HG03108 (cell line): ENCODE measurements at regions not wholly inside any gene's neighbourhood (a gene's known extent, or its start where the extent isn't known, plus 50 kb on each side); places are given as distances from the start of the nearest gene placed in this dataset.
"Not testable (repeated sequence)": the region's sequence is repeated elsewhere in the genome, so short reads cannot be mapped to it uniquely, and the experiment has no call there.

ENCODE experiments used
- ATAC-seq: cut with Tn5 transposase; IDR thresholded peaks from one replicate; pipeline ENCODE4 v1.9.1; 2021; ENCODE audit warnings: moderate library complexity; ENCODE audit not compliant: unreplicated experiment

GRCh38 chr5:122599000-122599399 is 175.9 kb upstream of the SNX2 start:
- no peak for ATAC-seq

DNA sequence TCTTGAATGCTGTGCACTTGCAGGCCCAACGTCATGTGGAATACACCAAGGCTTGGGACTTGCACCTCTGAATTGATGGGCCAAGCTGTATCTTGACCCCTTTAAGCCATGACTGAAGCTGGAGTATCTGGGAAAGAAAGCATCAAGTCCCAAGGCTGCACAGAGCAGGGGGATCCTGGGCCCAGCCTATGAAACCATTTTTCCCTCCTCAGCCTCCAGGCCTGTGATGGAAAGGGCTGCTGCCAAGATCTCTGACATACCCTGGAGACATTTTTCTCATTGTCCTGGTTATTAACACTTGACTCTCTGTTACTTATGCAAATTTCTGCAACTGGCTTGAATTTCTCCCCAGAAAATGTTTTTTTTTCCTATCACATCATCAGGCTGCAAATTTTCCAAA is 174.0 kb upstream of the SNX2 start:
- no peak for ATAC-seq

GRCh38 chr5:122602700-122603099 is 172.2 kb upstream of the SNX2 start:
- no peak for ATAC-seq

- no peak for ATAC-seq
These were observed 169.6 kb upstream of the SNX2 start for GRCh38 chr5:122605236-122605635.

DNA sequence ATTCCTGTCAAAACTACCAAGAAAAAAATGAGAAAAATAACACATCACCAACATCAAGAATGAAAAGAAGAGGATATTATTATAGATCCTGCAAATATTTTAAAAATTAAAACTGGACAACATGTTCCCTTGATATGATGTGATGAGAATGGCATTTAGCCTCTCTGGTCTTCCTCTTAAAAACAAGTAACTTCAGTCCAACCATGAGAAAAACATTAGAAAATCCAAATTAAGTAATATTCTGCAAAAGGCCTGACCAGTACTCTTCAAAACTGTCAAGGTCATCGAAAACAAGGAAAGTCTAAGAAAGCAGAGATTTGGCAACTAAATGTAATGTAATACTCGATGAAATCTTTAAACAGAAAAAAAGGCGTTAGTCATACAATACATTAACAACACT is 167.1 kb upstream of the SNX2 start:
- ATAC-seq: no peak

- ATAC-seq: no peak
These were observed 166.7 kb upstream of the SNX2 start for GRCh38 chr5:122608222-122608621.

GRCh38 chr5:122611406-122611805 is 163.5 kb upstream of the SNX2 start:
- no peak for ATAC-seq

- no peak for ATAC-seq
These were observed 162.0 kb upstream of the SNX2 start for GRCh38 chr5:122612901-122613300.

DNA sequence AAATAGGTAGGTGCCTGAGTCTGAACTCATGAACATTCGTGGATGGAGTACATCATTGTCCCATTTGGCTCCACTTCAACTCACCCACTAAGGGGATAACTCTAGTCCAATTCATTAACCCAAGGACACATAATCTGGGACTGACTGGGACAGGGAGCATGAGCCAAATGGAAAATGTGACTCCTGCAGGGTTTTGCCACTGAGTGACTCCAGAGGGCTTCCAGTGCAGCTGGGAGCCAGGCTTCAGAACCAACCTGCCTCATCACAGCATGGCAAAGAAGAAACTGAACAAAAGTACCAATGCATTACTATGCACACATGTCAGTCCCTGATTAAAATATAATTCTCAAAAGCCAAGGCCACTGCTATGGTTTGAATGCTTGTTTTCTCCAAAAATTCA is 159.7 kb upstream of the SNX2 start:
- no peak for ATAC-seq

- no peak for ATAC-seq
These were observed 159.0 kb upstream of the SNX2 start for GRCh38 chr5:122615832-122616231.

GRCh38 chr5:122618046-122618445 is 156.8 kb upstream of the SNX2 start:
- ATAC-seq: not testable (repeated sequence)

- ATAC-seq: not testable (repeated sequence)
These were observed 154.1 kb upstream of the SNX2 start for GRCh38 chr5:122620768-122621167.

- ATAC-seq: not testable (repeated sequence)
These were observed 146.2 kb upstream of the SNX2 start for GRCh38 chr5:122628714-122629113.

GRCh38 chr5:122629121-122629677 is 145.7 kb upstream of the SNX2 start:
- ATAC-seq: no peak

DNA sequence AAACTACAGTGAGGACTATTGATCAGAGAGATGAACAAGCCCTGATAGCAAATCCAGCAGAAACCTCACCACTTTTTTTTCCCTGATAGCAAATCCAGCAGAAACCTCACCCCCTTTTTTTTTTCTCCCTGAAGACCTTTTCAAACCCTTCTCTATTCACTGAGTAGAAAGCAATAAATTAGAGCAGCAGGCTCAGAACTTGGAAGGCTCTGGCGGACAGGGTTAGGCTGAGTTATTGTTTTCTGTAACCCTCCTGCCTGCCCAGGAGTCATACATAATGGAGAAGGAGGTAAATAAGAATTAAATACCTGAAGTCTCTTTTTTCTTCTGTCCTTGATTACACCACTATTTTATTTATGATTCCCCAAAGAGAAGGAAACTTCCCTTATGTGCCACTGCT is 136.3 kb upstream of the SNX2 start:
- ATAC-seq: no peak

- no peak for ATAC-seq
These were observed 135.8 kb upstream of the SNX2 start for GRCh38 chr5:122639033-122639432.

- ATAC-seq: no peak
These were observed 135.0 kb upstream of the SNX2 start for GRCh38 chr5:122639864-122640263.

DNA sequence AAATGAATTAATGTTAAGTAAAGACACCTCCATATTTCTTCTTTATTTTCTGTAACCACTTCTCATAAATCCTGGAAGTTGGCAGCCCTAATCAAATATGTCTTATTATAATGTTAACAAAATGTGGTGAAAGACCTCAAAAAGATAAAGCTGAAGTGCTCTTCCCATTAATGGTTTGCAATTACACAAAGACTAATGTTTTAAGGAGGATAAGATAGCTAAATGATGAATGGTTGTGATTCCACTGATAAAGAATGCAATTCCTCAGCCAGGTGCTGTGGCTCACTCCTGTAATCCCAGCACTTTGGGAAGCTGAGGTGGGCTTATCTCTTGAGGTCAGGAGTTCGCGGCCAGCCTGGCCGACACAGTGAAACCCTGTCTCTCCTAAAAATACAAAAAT is 125.8 kb upstream of the SNX2 start:
- ATAC-seq: no peak

DNA sequence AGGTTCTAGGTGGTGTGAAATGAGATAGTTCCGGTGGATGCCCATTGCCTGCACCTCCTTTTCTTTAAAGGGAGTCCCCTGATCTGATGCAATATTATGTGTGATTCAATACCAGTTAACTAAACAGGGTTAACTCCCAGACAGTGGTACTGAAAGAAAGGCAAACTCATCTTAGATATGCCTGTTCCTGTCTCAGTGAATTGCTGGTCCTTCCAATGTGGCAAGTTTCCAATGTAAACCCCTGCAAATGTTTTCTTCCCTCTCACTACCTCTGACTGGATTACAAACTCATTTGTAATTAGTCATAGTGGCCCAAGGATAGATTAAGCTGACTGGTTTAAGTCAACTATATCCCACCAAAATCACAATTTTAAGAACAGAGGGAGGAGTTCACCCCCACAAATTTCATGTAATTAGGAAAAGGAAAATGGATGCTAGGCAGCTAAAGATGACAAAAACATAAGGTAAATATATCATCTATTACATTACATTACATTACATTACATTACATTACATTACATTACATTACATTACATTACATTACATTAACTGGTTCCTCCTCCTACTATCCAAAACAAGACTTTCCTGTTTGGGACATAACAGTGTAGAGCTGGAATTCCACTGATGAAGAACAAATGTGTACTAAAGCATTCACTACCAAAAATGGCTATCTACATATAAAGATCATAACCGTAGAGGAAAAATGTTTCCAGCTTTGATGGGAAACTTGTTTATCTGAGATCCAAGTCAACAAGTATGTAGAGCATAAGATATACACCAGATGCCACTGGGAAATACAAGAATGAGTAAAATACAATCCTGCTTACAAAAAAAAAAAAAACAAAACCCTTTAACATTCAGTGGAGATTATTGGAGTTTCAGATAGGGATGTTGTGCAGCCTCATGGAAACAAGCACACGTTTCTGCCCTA is 121.5 kb upstream of the SNX2 start:
- ATAC-seq: no peak

DNA sequence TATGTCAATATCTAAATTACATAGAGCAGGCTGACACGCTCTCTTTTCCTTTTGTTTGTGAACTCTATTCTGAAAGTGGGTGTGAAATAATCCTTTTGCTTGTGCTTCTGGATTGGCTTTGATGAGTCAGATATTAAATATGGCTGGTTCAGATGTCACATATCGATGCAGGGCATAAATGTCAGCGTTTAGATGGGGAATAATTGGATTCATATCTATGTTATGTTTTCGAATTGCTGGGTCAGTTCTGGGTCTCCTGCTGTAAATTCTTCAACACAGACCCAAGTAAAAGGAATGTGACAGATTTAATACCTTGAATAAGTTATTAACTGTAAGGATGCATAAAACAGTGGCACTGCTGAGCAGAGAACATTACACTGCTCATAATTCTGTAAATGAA is 118.7 kb upstream of the SNX2 start:
- ATAC-seq: no peak

- no peak for ATAC-seq
These were observed 118.3 kb upstream of the SNX2 start for GRCh38 chr5:122656577-122656976.

DNA sequence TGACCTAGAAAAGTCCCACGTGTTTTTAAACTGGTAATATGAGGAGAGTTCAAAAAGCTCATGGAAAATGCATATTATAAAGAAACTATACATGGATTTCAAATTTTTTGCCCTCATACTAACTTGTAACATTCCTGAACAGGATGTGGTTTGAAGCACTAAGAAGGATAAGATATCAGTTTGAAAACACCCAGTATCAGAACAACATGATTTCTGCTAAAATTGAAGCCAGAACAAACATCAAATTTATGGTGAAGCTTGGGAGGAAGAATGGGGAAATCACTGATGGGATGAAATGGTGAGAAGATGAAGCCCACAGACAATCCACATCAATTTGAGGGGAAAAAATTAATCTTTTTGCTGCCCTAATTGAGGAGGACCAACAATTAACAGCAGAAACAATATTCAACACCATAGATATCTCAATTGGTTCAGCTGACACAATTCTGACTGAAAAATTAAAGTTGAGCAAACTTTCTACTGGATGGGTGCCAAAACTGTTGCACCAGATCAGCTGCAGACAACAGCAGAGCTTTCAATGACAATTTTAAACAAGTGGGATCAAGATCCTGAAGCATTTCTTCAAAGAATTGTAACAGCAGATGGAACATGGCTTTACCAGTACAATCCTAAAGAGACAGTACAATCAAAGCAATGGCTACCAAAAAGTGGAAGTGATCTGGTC is 113.2 kb upstream of the SNX2 start:
- ATAC-seq: no peak
